Dedifferentiated amniotic fluid mesenchymal stem cell (primary cell): ENCODE measurements at regions not wholly inside any gene's neighbourhood (a gene's known extent, or its start where the extent isn't known, plus 50 kb on each side); places are given as distances from the start of the nearest gene placed in this dataset.
A peak's percentile ranks its signal among the peaks of the same experiment; 100 is the strongest.
"Not testable (repeated sequence)": the region's sequence is repeated elsewhere in the genome, so short reads cannot be mapped to it uniquely, and the experiment has no call there.

Experiments used
- DNase-seq: peaks from one replicate; pipeline ENCODE4 v3.0.0-alpha.2; 2016; ENCODE audit errors: extremely low spot score

DNA sequence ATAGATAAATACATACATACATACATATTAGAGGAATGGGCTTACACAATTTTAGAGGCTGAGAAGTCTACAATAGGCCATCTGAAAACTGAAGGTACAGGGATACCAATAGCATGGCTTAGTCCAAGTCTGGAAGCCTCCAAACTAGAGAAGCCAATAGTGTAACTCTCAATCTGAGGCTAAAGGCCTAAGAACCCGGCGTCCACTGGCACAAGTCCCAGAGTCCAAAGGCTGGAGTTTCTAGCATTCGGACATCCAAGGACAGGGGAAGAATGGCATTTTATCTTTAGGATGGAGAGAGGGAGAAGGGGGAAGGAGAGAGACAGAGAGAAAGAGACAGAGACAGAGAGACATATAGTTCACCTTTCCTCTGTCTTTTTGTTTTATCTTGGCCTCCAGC lies 63.7 kb upstream of the SYT4 start:
- DNase-seq: no peak

GRCh38 chr18:43350176-43350575 lies 72.9 kb upstream of the SYT4 start:
- DNase-seq: no peak

- no peak for DNase-seq
Observed at GRCh38 chr18:43364535-43364934, 87.2 kb upstream of the SYT4 start.

GRCh38 chr18:43367895-43368294 lies 90.6 kb upstream of the SYT4 start:
- DNase-seq: no peak

DNA sequence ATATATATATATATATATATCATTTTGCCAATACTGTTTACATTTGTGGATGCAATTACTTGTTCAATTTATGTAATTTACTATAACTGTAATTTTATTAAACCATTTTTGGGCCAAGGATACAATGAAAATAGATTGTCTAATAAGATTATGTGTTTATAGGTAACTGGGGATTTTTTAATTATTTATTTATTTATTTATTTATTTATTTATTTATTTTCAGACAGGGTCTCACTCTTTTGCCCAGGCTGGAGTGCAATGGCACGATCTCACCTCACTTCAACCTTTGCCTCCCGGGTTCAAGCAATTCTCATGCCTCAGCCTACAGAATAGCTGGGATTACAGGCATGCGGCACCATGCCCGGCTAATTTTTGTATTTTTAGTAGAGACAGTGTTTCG lies 92.0 kb upstream of the SYT4 start:
- DNase-seq: not testable (repeated sequence)

GRCh38 chr18:43372773-43373172 lies 95.5 kb upstream of the SYT4 start:
- no peak for DNase-seq

DNA sequence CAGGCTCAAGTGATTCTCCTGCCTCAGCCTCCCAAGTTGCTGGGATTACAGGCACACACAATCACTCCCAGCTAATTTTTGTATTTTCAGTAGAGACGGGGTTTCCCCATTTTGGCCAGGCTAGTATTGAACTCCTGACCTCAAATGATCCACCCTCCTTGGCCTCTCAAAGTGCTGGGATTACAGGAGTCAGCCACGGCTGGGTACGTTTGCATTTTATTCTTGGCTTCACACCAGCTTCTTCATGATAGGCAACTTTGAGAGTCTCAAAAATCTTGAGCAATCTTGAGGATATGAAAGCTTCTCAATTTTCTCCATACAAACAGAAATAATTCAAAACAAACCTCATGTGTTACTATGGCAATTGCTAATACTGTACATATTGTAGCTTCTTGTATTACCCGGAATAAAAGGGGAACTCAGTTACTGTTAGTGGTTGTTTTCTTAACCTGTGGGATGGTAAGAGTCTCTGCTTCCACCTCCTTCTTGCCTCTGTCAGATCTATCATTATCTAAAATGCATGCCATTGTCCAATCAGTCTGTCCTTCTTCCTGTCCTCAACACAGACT lies 102.9 kb upstream of the SYT4 start:
- no peak for DNase-seq

DNA sequence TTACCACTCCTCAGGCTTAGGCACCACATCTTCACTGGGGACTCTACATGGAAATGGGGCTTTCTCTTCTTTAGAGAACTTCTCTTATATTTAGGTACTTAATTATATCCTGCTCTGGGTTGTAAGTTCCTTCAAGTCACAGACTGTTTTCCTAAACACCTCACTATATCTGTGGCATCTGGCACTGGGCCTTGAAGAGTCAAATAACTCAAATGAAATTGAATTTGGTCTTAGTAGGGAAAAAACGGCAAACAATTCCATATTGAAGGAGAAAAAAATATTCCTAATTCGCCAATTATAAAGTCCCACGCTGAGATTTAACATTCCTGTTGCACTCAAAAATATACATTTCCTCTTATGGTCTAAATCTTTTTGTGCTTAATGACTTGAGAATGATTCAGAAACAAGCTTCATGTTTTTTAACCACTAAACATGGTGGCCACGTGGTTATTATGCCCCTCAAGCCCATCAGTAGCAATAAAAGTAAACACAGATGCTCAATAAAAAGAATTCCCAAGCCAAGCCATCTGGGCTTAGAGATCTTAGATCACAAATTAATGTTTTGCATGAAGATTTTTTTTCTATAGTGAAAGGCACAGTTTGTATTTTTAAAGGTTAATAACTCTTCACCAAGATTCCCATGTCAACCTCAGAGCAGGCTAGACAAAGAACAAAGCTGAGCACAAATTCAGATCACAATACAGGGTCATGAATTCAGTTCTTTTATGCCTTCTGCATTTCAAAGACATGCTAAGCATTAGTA lies 105.5 kb upstream of the SYT4 start:
- no peak for DNase-seq

DNA sequence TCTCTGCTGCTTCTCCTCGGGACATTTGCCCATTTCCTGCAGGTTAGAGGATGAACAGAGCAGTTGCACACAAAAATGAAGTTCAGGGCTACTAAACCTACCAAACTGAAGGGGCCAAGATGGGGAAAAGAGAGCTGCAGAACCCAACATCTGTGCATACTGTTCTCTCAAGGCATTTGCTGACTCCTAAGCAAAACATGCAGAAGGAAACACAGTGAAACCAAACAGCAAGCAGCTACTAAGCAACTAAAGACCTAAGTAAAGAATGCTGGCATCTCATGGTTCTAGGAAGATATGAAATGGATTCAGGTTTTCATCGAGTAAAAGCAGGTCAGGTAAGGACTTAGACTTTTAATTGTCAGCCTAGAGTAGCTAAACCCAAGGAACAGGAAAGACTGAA lies 111.9 kb upstream of the SYT4 start:
- no peak for DNase-seq

GRCh38 chr18:43392168-43392567 lies 114.9 kb upstream of the SYT4 start:
- DNase-seq: no peak

DNA sequence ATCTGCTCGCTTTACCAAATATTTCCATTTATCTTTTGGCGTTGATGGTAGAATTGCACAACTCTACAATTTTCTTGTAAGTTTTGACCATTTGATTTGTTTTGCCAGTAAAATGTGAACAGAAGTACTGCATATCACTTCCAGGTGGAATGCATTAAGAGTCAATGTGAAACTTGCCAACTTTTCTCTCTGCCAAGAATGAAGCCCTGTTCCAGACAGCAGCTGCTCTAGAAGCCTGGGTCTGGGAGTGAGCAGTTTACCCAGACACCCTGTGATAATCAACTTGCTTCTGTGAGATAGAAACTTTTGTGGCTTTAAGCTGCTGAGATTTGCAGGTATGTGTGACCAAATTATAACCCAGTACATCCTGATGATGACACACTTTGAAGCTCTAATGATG lies 115.9 kb upstream of the SYT4 start:
- DNase-seq: no peak

DNA sequence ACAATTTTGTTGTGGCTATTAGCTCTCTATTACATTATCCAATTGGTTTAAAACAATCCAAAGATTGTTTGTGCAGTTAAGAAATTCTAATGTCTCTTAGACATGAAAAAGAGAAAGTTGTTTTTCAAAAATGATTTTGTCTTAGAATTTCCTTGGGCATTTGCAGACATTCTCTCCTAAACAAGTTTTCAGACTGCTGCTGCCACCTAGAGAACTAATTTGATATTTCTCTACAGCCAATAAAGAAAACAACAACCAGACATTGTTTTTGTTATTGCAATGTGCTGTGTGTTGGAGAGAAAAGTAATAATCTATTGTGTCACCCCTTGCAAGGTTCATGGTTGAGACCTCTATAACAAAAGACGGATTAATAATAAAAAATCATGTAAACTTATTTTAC lies 119.0 kb upstream of the SYT4 start:
- DNase-seq: peak; percentile 40

DNA sequence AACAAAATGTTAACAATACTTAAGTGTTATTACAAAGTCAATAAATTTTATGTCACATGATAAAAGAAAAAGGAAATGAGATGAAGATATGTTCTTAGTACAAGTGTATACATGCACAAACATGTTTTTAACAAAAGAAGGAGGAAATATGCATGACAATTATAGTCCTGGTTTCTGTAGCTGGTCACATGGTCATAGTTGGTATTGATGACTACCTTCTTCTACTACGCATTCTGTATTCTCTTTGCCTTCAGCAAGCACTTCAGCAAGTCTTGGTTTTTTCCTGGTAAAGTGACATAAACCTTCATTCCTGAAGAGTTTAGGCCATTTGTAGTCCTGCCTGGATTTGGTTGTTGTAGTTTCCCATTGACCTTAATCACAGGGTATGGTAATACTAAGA lies 121.3 kb upstream of the SYT4 start:
- no peak for DNase-seq

DNA sequence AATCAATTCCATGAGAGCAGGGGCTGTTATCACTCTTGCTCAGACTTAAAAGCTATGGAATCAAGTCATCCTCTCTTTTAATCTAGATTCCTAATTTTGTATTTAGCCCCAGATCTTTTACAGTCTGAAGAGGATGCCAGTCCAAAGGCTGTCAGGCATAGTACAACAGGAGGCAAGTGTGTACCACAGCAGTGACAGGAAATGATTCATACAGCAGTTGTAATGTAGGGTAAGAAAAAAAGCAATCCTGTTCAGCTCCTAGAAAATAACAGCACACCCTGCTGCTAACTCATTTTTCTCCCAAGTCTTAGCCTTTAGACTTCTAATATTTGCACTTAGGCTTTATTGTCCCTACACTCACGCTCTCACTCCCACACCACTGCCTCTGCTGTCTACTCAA lies 127.8 kb upstream of the SYT4 start:
- DNase-seq: no peak

DNA sequence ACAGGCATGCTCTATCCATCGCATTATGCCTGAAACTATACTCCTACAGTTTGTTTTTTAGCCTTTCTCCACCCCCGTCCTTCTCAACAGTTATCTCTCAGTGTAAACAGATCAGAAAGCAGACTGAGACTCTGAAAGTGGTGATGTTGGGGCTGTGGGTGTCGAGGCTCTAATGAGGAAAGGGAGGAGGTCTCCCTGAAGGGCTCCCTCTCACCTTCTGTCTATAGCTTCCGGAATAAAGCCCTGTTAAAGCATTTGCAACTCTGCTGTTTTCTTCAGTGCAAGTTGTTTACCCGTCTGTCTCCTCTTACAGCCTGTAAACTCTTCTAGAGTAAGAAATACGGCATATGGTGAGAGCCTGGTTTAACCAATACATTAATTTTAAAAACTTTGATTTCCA lies 136.7 kb upstream of the SYT4 start:
- DNase-seq: no peak

- DNase-seq: no peak
Observed at GRCh38 chr18:43420091-43420490, 142.8 kb upstream of the SYT4 start.

- DNase-seq: no peak
Observed at GRCh38 chr18:43420950-43421349, 143.7 kb upstream of the SYT4 start.

DNA sequence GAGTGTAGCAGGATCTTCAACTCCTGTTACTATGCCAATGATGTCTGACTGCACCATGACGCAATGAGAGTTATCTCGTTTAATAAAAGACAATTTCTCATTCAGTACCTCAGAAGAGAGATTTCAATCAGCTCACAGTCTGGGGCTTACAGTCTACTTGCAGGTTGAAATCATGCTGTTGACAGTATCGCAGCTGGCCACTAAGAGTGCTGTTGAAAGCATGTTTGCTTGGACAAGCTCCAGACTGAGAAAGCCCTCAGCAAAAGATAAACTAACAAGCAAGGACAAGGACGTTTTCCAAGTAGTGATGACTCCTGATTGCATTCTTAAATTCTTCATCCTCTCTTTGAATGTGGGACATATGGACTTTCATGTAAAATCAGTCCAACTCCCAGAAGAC lies 145.2 kb upstream of the SYT4 start:
- DNase-seq: no peak

GRCh38 chr18:43435851-43436250 lies 158.6 kb upstream of the SYT4 start:
- DNase-seq: no peak

DNA sequence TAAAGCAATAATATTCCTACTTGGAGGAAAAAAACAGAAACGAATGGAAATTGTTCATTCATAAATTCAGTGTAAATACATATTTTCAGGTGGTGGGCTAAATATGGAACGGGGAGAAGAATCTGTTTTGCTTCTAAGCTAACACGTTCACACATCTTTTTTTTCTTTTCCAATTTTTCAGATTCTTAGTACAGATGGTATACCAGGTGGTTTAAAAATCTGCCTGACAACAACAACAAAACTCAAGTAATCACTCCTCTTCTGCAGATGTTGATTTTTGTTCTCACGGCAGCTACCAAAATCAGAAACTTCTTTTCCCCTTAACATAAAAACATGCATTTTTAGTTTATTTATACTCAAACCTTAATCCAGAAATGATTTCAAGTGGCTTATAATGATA lies 164.8 kb upstream of the SYT4 start:
- DNase-seq: no peak

DNA sequence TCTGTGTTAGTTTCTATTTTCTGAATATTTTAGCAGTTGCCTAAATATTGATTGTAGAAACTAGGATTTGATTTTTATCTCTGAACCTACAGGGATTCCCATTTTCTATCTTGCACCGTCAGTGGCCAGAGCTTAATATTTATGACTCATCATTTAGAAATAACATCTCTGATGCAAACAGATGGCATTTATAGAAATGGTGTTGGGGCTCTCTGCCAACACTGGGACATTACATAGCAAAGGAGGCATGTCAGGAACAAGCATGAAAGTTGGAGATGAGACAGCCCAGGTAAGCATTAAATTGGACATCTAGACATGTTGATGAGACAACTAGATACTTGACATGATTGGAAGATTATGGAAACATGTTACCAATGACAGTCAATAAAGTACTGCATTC lies 165.3 kb upstream of the SYT4 start:
- no peak for DNase-seq

DNA sequence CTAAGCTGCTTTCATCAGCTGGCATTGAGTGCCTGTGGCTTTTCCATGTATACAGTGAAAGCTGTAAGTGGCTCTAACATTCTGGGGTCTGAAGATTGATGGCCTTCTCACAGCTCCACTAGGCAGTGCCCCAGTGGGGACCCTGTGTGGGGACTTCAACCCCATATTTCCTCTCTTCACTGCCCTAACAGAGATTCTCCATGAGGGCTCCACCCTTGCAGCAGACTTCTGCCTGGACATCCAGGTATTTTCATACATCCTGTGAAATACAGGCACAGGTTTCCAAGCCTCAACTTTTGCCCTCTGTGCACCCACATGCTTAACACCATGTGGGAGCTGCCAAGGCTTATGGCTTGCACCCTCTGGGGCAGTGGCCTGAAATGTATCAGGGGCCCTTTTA lies 188.2 kb upstream of the SYT4 start:
- no peak for DNase-seq

DNA sequence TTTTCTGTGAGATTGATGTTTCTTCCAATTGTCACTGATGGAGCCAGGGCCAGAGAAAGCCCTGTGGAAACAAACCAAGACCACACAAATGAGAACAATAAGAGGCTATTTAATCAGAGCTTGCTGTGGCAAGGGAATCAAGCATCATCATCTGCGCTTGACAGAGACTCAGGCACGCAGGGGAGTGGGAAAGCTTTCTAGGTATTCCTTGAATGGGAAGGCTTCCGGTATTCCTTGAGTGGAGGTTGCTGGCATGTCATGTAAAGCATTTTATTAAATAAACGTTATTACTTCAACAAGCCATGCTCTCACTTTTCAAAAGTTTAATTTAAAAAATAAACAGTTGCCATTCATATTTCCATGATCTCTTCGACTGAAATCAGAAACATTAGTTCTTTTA lies 194.6 kb upstream of the SYT4 start:
- DNase-seq: no peak

DNA sequence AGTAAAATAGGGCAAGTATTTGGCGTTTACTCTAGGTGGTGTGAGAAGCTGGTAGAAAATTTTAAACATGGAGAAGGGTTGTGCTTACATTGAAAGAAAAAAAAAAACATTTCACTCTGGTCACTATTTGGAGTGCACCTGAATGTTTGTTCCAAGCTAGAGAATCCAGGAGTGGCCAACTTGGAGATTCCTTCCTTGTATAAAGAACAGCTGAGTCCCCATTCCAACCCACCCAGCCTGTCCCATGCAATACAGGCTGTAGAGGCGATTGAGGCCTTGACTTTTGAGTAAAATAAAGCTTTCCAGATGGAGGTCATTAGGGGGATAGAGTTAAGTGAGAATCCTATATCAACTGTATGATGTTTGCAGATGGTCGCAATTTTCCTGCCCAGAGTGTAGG lies 203.8 kb upstream of the SYT4 start:
- DNase-seq: no peak
